K562 (cell line): ENCODE measurements at regions not wholly inside any gene's neighbourhood (a gene's known extent, or its start where the extent isn't known, plus 50 kb on each side); places are given as distances from the start of the nearest gene placed in this dataset.

Experiments
- POLR2AphosphoS5 ChIP-seq: IDR thresholded peaks from 2 replicates; pipeline ENCODE4 v1.6.1; 2011; ENCODE audit warnings: mild to moderate bottlenecking, low read depth, low read length, moderate library complexity; ENCODE audit not compliant: control insufficient read depth, insufficient read depth
- TF ChIP-seq, protein P1 (sequence below), 2 experiments: fragments of 450-650 bp in 1 of 2; sonication (generic) in 1 of 2; formaldehyde crosslinking; conservative IDR thresholded peaks; 2 replicates each; pipeline versions ENCODE4 v1.4.0 to v1.8.1; 2020 to 2022; ENCODE audit warnings: mild to moderate bottlenecking in 1 of 2, missing genetic modification reagents in 1 of 2

DNA sequence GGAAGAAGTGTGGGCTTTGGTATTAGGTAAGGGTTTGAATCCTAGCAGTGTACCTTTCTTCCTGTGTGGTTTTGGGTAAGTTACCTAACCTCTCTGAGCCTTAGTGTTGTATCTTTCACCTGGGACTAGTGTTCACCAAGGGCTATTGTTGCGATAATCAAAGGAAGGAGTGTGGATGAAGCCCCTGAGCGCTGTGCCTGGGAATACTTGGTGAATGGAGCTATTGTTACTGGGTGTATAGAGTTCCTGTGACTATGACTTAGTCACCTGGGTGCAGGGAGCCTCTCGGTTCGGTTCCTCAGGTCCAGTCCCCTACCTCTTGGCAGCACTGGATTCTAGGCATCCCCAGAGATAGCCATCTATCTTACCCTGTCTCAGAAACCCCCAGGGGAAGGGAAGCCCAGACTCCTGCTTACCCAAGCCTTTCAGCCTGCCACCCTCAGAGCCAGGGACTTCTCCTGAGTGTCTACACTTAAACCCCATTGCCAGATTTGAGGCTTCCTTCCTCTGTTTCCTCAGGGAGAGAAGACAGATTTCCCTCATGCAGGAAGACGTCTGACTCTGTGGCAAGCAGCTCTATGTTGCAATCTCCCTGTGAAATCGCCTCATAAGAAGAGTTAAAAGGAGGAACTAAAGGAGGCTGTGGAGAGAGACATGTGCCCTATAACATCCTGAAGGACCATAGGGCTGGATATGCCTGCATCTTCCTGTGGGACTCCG lies 181.0 kb upstream of the PITX1 start:
- TF ChIP-seq POLR2AphosphoS5, result no peak
- TF ChIP-seq, protein P1, sequence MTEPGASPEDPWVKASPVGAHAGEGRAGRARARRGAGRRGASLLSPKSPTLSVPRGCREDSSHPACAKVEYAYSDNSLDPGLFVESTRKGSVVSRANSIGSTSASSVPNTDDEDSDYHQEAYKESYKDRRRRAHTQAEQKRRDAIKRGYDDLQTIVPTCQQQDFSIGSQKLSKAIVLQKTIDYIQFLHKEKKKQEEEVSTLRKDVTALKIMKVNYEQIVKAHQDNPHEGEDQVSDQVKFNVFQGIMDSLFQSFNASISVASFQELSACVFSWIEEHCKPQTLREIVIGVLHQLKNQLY (CRISPR knock-in tag; conservative IDR thresholded peaks at IDR 0.05), result no peak
